ENCODE measurements at regions not wholly inside any gene's neighbourhood (a gene's known extent, or its start where the extent isn't known, plus 50 kb on each side); places are given as distances from the start of the nearest gene placed in this dataset.

- TF ChIP-seq CTCF (IDR thresholded peaks at IDR 0.05 in 4 of 5, conservative IDR thresholded peaks at IDR 0.05 in 1 of 5) (no peak), POLR2A (IDR thresholded peaks at IDR 0.05) (no peak)
These were observed 364.1 kb downstream of the PDGFC start for GRCh38 chr4:156607478-156607857.

Measured in gastrocnemius medialis (tissue), 4 donors.